Thyroid gland (tissue), 4 donors: ENCODE measurements at regions not wholly inside any gene's neighbourhood (a gene's known extent, or its start where the extent isn't known, plus 50 kb on each side); places are given as distances from the start of the nearest gene placed in this dataset.

Experiments
- POLR2A ChIP-seq, 2 donors: fragments of 450-650 bp; IDR thresholded peaks; one replicate each; pipeline ENCODE4 v1.6.1; 2017; ENCODE audit warnings: antibody characterized with exemption in 2 of 2, mild to moderate bottlenecking in 2 of 2, moderate library complexity in 1 of 2
- TF ChIP-seq, protein P1 (sequence below), 6 experiments: fragments of 200-600 bp in 3 of 6; fragments of 450-650 bp in 3 of 6; sonication (generic) in 3 of 6; IDR thresholded peaks; one replicate each; pipeline ENCODE4 v1.5.1; 2016 to 2019; ENCODE audit warnings: antibody characterized with exemption in 6 of 6, mild to moderate bottlenecking in 2 of 6, inconsistent platforms in 1 of 6, moderate library complexity in 1 of 6

GRCh38 chr5:174455301-174455700, 269.1 kb upstream of the MSX2 start:
- TF ChIP-seq POLR2A (IDR thresholded peaks at IDR 0.05): no peak
- TF ChIP-seq, protein P1, sequence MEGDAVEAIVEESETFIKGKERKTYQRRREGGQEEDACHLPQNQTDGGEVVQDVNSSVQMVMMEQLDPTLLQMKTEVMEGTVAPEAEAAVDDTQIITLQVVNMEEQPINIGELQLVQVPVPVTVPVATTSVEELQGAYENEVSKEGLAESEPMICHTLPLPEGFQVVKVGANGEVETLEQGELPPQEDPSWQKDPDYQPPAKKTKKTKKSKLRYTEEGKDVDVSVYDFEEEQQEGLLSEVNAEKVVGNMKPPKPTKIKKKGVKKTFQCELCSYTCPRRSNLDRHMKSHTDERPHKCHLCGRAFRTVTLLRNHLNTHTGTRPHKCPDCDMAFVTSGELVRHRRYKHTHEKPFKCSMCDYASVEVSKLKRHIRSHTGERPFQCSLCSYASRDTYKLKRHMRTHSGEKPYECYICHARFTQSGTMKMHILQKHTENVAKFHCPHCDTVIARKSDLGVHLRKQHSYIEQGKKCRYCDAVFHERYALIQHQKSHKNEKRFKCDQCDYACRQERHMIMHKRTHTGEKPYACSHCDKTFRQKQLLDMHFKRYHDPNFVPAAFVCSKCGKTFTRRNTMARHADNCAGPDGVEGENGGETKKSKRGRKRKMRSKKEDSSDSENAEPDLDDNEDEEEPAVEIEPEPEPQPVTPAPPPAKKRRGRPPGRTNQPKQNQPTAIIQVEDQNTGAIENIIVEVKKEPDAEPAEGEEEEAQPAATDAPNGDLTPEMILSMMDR (IDR thresholded peaks at IDR 0.05): no peak
